Lung (tissue), 11 donors: ENCODE measurements at regions not wholly inside any gene's neighbourhood (a gene's known extent, or its start where the extent isn't known, plus 50 kb on each side); places are given as distances from the start of the nearest gene placed in this dataset.

Experiments used
- ATAC-seq: fragments of 200-7000 bp; cut with Tn5 transposase; one replicate; pipeline ENCODE4 v1.9.1; 2020; ENCODE audit warnings: moderate number of reproducible peaks; ENCODE audit not compliant: insufficient read depth, low FRiP score
- DNase-seq, 3 donors: peaks; one replicate each; pipeline ENCODE4 v3.0.0-alpha.2; 2013 to 2017
- H3K27ac ChIP-seq, 2 donors: one replicate each; pipeline ENCODE4 v1.5.1; 2013; ENCODE audit warnings: mild to moderate bottlenecking in 2 of 2, moderate library complexity in 2 of 2, control low read depth in 1 of 2, inconsistent platforms in 1 of 2, low read depth in 1 of 2, low read length in 1 of 2
- H3K27me3 ChIP-seq, 3 donors: one replicate each; pipeline ENCODE4 v1.5.1; 2013; ENCODE audit warnings: low read length in 2 of 3; ENCODE audit not compliant: control insufficient read depth in 3 of 3, insufficient read depth in 3 of 3
- H3K36me3 ChIP-seq, 4 donors: one replicate each; pipeline ENCODE4 v1.5.1; 2013; ENCODE audit warnings: low read length in 4 of 4, mild to moderate bottlenecking in 1 of 4, moderate library complexity in 1 of 4; ENCODE audit not compliant: control insufficient read depth in 4 of 4, insufficient read depth in 4 of 4
- H3K4me1 ChIP-seq, 5 donors: one replicate each; pipeline ENCODE4 v1.5.1; 2013; ENCODE audit warnings: low read length in 5 of 5, mild to moderate bottlenecking in 2 of 5, moderate library complexity in 1 of 5; ENCODE audit not compliant: control insufficient read depth in 5 of 5, insufficient read depth in 5 of 5
- H3K4me3 ChIP-seq: one replicate; pipeline ENCODE4 v1.5.1; 2013; ENCODE audit warnings: mild to moderate bottlenecking, control low read depth, moderate library complexity
- H3K9ac ChIP-seq, 2 donors: one replicate each; pipeline ENCODE4 v1.5.1; 2013; ENCODE audit warnings: low read length in 2 of 2, control low read depth in 1 of 2; ENCODE audit not compliant: insufficient read depth in 1 of 2
- H3K9me3 ChIP-seq, 4 donors: one replicate each; pipeline ENCODE4 v1.5.1; 2013; ENCODE audit warnings: low read length in 3 of 4, mild to moderate bottlenecking in 1 of 4, moderate library complexity in 1 of 4; ENCODE audit not compliant: control insufficient read depth in 4 of 4, insufficient read depth in 3 of 4
- CTCF ChIP-seq: IDR thresholded peaks from 2 replicates; pipeline ENCODE4 v1.5.1; 2012; ENCODE audit warnings: mild to moderate bottlenecking; ENCODE audit errors: control extremely low read depth, extremely low read depth
- WGBS, 2 donors: extraction: QIAGEN DNeasy Blood & Tissue Kit; methylation state at CpG; one replicate each; pipeline ENCODE4 v1.1.7; 2013; 5-methylcytosine and 5-hydroxymethylcytosine counted together
- donor health status: control.
- donor health status: control.
- donor health status: Bipolar disorder and iron deficiency.
- donor health status: healthy.
- donor health status: DM: yes; HTN: yes; CAD: no.

DNA sequence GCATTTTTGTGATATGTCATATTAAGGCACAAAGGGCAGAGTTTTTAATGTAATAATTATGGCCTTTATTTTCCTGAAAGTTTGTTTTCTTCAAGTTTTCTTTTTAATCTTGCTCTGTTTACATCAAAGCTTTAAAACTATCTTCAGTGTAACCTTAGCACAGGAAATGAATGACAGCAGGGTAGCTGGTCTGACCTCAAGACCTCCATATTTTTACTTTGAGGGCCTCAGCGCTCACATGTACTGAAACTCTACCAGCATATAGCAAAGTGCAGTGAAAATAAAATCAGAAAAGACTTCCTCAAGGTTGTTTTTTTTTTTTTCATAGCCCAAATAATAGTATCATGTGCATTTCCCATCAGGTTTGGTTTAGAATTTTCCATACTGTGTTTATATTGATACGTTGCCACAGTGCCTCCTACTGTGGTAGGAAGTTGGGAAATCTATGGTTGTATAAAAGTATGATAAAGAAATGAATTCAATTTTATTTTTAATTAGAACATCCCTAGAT is 163.4 kb downstream of the UBE2E3 start:
- DNase-seq (no peak), ATAC-seq (no peak)
- Histone ChIP-seq H3K27me3 (no peaks in the 10 kb centered on the region), H3K4me3 (no peak overlapping the region), H3K27ac (no peak overlapping the region), H3K36me3 (no peaks in the 10 kb centered on the region), H3K4me1 (peaks cover 0 to 13% (median 0%) of the 10 kb centered on the region in 5 donors), H3K9ac (no peak overlapping the region), H3K9me3 (peaks cover 0 to 5% (median 0%) of the 10 kb centered on the region in 4 donors)
- no peak for TF ChIP-seq CTCF
- 69 to 73% methylated on average over 2 of the region's 2 CpGs for WGBS, 2 donors

DNA sequence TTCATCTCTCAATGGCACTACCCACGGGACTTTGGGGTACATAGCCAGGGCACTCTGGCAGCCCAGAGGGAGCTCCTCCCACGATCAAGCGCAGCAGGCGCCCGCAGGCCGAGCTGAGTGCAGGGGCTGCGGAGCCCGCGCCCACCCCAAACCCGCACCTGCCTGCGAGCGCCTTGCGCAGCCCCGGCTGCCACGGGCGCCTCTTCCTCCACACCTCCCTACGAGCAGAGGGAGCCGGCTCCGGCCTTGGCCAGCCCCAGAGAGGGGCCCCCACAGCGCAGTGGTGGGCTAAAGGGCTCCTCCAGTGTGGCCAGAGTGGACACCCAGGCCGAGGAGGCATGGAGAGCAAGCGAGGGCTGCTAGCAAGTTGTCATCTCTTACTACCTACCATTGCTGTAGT is 165.2 kb downstream of the UBE2E3 start:
- Histone ChIP-seq H3K4me3 (no peak overlapping the region), H3K27ac (no peak overlapping the region), H3K9me3 (peaks cover 0 to 5% (median 0%) of the 10 kb centered on the region in 4 donors), H3K27me3 (no peaks in the 10 kb centered on the region), H3K4me1 (peaks cover 0 to 5% (median 0%) of the 10 kb centered on the region in 5 donors), H3K9ac (no peak overlapping the region), H3K36me3 (no peaks in the 10 kb centered on the region)
- ATAC-seq (no peak), DNase-seq (no peak)
- WGBS, 2 donors = 97 to 98% methylated on average over 20 to 22 of the region's 22 CpGs
- TF ChIP-seq CTCF = no peak

- Histone ChIP-seq H3K9me3 (peaks cover 0 to 5% (median 0%) of the 10 kb centered on the region in 4 donors), H3K36me3 (no peaks in the 10 kb centered on the region), H3K27ac (no peak overlapping the region), H3K9ac (no peak overlapping the region), H3K4me3 (no peak overlapping the region), H3K27me3 (no peaks in the 10 kb centered on the region), H3K4me1 (no peaks in the 10 kb centered on the region)
- DNase-seq = no peak
- ATAC-seq = no peak
- WGBS, 2 donors = 80 to 87% methylated on average over 2 of the region's 2 CpGs
- TF ChIP-seq CTCF = no peak
These were observed 165.8 kb downstream of the UBE2E3 start for GRCh38 chr2:181146171-181146570.

GRCh38 chr2:181149056-181149455 is 168.7 kb downstream of the UBE2E3 start:
- no peak for DNase-seq
- no peak overlapping the region for H3K27ac ChIP-seq
- no peaks in the 10 kb centered on the region for H3K36me3 ChIP-seq
- peaks cover 0 to 24% (median 0%) of the 10 kb centered on the region in 5 donors for H3K4me1 ChIP-seq
- no peak for TF ChIP-seq CTCF
- no peak for ATAC-seq
- peaks cover 0 to 5% (median 0%) of the 10 kb centered on the region in 4 donors for H3K9me3 ChIP-seq
- 42 to 56% methylated on average over 2 of the region's 2 CpGs for WGBS, 2 donors
- no peak overlapping the region for H3K9ac ChIP-seq
- H3K4me3 ChIP-seq = no peak overlapping the region
- H3K27me3 ChIP-seq = no peaks in the 10 kb centered on the region
